Prostate gland (tissue), 2 donors: ENCODE measurements at regions not wholly inside any gene's neighbourhood (a gene's known extent, or its start where the extent isn't known, plus 50 kb on each side); places are given as distances from the start of the nearest gene placed in this dataset.
"Not testable (repeated sequence)": the region's sequence is repeated elsewhere in the genome, so short reads cannot be mapped to it uniquely, and the experiment has no call there.

Source experiments
- DNase-seq: peaks from one replicate; pipeline ENCODE4 v3.0.0-alpha.2; 2019; ENCODE audit warnings: low spot score
- H3K27ac ChIP-seq, 2 donors: fragments of 200-600 bp; sonication (generic); 2 replicates each; pipeline ENCODE4 v1.5.1; 2017 to 2019
- H3K27me3 ChIP-seq: fragments of 200-600 bp; sonication (generic); replicated peaks from 2 replicates; pipeline ENCODE4 v1.5.1; 2019; ENCODE audit not compliant: insufficient read depth
- H3K36me3 ChIP-seq, 2 donors: fragments of 200-600 bp; sonication (generic); 1 replicate in 1 of 2; 2 replicates in 1 of 2; pipeline versions ENCODE4 v1.5.1 to v1.8.1; 2017 to 2019
- H3K4me1 ChIP-seq: fragments of 200-600 bp; sonication (generic); replicated peaks from 2 replicates; pipeline ENCODE4 v1.5.1; 2019
- H3K4me3 ChIP-seq, 2 donors: fragments of 200-600 bp; sonication (generic); 2 replicates each; pipeline ENCODE4 v1.5.1; 2017 to 2019
- H3K9me3 ChIP-seq: fragments of 200-600 bp; sonication (generic); 2 replicates; pipeline ENCODE4 v1.5.1; 2017
- POLR2A ChIP-seq: fragments of 450-650 bp; IDR thresholded peaks from one replicate; pipeline ENCODE4 v1.6.1; 2016; ENCODE audit warnings: antibody characterized with exemption, mild to moderate bottlenecking
- POLR2AphosphoS5 ChIP-seq: sonication (generic); formaldehyde crosslinking; IDR thresholded peaks from one replicate; pipeline ENCODE4 v1.6.1; 2017; ENCODE audit warnings: antibody characterized with exemption
- WGBS: methylation state at CpG from one replicate; pipeline ENCODE4 v1.1.5; 2018; 5-methylcytosine and 5-hydroxymethylcytosine counted together
- intact Hi-C: fragments of 100-400 bp; cut with DNase I; formaldehyde crosslinking; loops from one replicate; pipeline ENCODE4 v1.14.2; 2022
- TF ChIP-seq, protein P1 (sequence below), 4 experiments: fragments of 200-600 bp in 2 of 4; fragments of 450-650 bp in 2 of 4; sonication (generic) in 2 of 4; IDR thresholded peaks; 1 replicate in 3 of 4; 2 replicates in 1 of 4; pipeline ENCODE4 v1.5.1; 2016 to 2019; ENCODE audit warnings: antibody characterized with exemption in 4 of 4, mild to moderate bottlenecking in 2 of 4, moderate library complexity in 2 of 4

DNA sequence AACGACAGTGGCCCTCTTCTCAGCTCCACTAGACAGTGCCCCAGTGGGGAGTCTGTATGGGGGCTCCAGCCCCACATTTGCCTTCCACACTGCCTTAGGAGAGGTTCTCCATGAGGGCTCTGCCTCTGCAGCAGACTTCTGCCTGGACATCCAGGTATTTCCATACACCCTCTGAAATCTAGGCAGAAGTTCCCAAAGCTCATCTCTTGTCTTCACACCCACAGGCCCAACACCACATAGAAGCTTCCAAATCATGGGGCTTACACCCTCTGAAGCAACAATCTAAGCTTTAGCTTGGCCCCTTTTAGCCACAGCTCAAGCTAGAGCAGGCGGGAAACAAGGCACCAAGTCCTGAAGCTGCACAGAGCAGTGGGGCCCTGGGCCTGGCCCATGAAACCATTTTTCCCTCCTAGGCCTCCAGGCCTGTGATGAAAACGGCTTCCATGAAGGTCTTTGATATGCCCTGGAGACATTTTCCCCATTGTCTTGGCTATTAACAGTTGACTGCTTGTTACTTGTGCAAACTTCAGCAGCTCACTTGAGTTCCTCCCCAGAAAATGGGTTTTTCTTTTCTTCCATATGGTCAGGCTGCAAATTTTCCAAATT lies 89.2 kb downstream of the KBTBD2 start:
- intact Hi-C loops, result loop anchor here (5.0 to 10.0 kb wide), 3 partner anchors 92 to 262 kb away; partner anchors contain the start of genes KBTBD2 and NT5C3A
- 93% methylated on average over 3 of the region's 3 CpGs for WGBS

DNA sequence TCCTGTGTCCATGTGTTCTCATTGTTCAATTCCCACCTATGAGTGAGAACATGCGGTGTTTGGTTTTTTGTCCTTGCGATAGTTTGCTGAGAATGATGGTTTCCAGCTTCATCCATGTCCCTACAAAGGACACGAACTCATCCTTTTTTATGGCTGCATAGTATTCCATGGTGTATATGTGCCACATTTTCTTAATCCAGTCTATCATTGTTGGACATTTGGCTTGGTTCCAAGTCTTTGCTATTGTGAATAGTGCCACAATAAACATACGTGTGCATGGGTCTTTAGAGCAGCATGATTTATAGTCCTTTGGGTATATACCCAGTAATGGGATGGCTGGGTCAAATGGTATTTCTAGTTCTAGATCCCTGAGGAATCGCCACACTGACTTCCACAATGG lies 98.5 kb downstream of the KBTBD2 start:
- H3K9me3 ChIP-seq, H3K27ac ChIP-seq, H3K27me3 ChIP-seq, H3K4me1 ChIP-seq, DNase-seq, intact Hi-C loops, H3K4me3 ChIP-seq, H3K36me3 ChIP-seq: not testable (repeated sequence)
- WGBS, result 78% methylated on average over 1 of the region's 5 CpGs

More for the DNA sequence above, 89.2 kb downstream of the KBTBD2 start:
- Histone ChIP-seq H3K27me3 (no peaks in the 10 kb centered on the region), H3K4me1 (no peaks in the 10 kb centered on the region), H3K27ac (no peak overlapping the region), H3K9me3 (no peaks in the 10 kb centered on the region), H3K36me3 (no peaks in the 10 kb centered on the region), H3K4me3 (no peak overlapping the region)
- TF ChIP-seq, protein P1, sequence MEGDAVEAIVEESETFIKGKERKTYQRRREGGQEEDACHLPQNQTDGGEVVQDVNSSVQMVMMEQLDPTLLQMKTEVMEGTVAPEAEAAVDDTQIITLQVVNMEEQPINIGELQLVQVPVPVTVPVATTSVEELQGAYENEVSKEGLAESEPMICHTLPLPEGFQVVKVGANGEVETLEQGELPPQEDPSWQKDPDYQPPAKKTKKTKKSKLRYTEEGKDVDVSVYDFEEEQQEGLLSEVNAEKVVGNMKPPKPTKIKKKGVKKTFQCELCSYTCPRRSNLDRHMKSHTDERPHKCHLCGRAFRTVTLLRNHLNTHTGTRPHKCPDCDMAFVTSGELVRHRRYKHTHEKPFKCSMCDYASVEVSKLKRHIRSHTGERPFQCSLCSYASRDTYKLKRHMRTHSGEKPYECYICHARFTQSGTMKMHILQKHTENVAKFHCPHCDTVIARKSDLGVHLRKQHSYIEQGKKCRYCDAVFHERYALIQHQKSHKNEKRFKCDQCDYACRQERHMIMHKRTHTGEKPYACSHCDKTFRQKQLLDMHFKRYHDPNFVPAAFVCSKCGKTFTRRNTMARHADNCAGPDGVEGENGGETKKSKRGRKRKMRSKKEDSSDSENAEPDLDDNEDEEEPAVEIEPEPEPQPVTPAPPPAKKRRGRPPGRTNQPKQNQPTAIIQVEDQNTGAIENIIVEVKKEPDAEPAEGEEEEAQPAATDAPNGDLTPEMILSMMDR (IDR thresholded peaks at IDR 0.05), result no peak
- no peak for TF ChIP-seq POLR2AphosphoS5
- no peak for TF ChIP-seq POLR2A
- no peak for DNase-seq

DNA sequence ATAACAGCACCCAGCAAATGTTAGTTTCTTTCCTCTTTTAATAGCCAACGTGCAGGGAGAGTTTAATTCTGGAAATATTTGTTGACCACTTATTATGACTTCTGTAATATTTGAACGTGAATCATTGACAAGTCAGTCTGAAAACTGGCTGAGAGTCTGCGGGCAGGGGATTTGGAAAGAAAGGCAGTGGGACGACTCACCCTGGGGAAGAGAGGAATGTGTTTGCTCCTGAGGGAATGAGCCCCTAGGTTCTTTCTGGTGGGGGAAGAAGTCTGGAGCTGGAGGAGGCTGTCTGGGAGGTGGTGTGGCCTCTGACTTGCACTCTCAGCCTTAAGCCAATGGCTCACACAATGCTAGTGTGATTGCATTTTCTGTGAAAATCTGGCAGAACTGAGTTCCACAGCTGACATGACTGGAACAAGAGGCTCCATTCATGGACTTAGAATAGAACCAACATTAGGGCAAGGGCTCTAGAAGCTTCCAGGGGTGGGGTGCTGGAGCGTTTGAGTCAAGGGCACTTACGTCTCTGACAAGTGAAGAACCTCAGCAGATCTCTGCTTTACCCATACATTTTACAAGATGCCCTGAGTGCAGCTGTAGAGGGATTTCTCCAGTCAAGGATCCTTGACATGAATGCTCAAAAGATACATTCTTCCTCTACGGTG lies 100.7 kb downstream of the KBTBD2 start:
- H3K4me3 ChIP-seq, intact Hi-C loops, H3K9me3 ChIP-seq, H3K4me1 ChIP-seq, H3K27ac ChIP-seq, H3K36me3 ChIP-seq, H3K27me3 ChIP-seq, DNase-seq: not testable (repeated sequence)
- 75% methylated on average over 7 of the region's 7 CpGs for WGBS

DNA sequence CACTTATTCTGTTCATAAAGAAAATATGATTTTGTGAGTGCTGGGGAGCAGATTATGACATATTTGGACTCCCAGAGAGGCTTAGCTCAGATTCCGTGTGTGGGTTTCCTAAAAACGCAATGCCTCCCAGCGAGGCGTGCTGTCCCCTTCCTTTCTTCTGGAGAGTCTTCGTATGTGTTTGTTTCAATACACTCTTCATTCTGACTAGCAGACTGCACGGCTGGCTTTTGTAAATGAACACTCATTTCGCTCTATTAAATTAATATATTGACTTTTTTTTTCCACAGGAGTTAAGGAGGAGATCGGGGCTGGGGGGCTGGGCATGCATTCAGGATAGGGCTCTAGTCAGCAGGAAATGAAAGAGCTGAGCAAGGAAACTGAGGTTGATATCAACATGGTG lies 102.3 kb downstream of the KBTBD2 start:
- H3K36me3 ChIP-seq, H3K27me3 ChIP-seq, DNase-seq, H3K4me3 ChIP-seq, H3K4me1 ChIP-seq, intact Hi-C loops, H3K27ac ChIP-seq, H3K9me3 ChIP-seq: not testable (repeated sequence)
- WGBS, result 77% methylated on average over 8 of the region's 8 CpGs

DNA sequence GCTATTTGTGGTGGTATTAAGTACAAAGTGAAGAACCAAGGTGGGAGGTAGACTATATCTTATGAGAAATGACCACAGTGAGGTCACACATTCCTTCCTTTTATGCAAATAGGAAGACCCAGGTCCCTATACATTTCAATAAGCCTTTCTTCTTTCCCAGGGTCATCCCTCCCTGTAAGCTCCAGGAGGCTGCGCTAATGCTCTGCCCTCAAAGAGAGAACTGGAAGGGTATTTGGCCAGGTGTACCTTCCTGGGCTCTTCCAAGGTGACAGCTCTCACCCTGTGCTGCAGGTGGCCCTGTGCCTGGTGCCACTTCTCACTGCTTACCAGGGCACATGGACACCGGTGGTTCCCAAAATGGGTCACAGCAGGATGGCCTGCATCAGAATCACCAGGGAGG lies 103.4 kb downstream of the KBTBD2 start:
- DNase-seq, H3K36me3 ChIP-seq, H3K4me3 ChIP-seq, H3K9me3 ChIP-seq, H3K27me3 ChIP-seq, H3K4me1 ChIP-seq, intact Hi-C loops, H3K27ac ChIP-seq: not testable (repeated sequence)
- WGBS, result 100% methylated on average over 2 of the region's 2 CpGs

DNA sequence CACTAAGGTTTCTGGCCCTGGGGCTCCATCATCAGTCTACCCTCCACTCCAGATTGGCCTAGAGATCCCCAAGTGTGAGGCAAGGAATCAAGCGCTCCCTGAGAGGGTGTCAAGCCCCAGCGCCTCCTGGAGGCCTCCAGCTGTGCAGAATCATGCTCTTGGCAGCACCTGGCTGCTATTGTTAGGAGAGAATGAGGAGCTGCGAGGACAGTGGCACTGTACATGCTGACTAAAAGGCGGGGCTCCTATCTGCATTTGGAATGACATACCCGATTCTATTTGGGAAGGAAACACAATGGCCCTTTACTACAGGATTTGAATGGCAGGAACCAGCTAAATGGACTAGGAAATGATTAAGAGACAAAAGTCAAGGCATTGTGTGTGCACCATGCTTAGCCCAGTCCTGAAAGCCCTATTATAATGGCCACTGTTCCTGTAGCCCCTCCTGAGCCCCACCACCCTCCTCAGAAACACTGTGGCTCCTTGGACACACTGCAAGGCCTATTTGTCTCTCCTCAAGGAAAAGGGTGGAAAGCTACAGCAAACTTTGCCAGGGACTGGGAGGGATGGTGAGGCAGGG lies 106.1 kb downstream of the KBTBD2 start:
- H3K27me3 ChIP-seq, intact Hi-C loops, H3K9me3 ChIP-seq, H3K4me3 ChIP-seq, H3K4me1 ChIP-seq, DNase-seq, H3K36me3 ChIP-seq, H3K27ac ChIP-seq: not testable (repeated sequence)
- WGBS, result 76% methylated on average over 5 of the region's 5 CpGs

DNA sequence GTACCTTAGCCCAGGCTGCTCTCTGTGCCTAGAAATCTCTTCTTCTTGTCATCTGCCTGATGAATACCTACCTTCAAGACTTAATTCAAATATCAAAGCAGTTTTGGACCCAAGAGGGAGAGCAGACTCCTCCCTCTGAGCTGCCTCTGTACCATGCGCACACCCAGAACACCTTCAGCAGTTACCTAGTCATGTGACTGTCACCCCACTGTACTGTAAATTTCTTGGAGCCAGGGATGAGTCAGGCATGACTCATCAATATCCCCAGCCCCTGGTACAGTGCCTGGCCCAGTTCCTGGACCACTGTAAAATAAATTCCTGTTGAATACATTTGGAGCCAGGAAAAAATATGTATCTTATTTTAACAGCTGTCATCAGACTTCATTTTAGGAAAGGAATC lies 111.7 kb downstream of the KBTBD2 start:
- 92% methylated on average over 1 of the region's 1 CpG for WGBS
- H3K9me3 ChIP-seq, H3K36me3 ChIP-seq, H3K4me1 ChIP-seq, H3K27ac ChIP-seq, intact Hi-C loops, H3K27me3 ChIP-seq, H3K4me3 ChIP-seq, DNase-seq: not testable (repeated sequence)

DNA sequence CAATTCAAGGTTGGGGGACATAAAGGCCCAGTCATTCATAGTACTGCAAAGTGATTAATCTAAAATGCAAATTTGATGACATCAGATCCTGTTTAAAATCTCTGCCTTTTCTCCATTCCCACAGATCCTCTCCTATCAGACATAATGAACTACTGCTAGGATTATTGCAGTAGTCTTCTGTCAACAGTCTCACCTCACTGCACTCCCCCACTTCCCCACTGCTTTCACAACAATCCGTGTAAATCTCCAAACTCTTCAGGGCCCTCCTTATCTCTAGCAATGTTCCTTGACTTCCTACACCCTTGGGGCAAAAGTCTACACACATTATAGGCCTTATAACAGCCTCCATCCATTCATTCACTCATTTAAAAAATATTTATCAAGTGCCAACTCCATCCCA lies 112.4 kb downstream of the KBTBD2 start:
- TF ChIP-seq POLR2AphosphoS5 (no peak), POLR2A (no peak)
- TF ChIP-seq, protein P1 (IDR thresholded peaks at IDR 0.05), result no peak
- Histone ChIP-seq H3K36me3 (no peaks in the 10 kb centered on the region), H3K4me3 (no peak overlapping the region), H3K27ac (no peak overlapping the region), H3K4me1 (no peaks in the 10 kb centered on the region), H3K27me3 (no peaks in the 10 kb centered on the region), H3K9me3 (no peaks in the 10 kb centered on the region)
- intact Hi-C loops, result no loop called here
- 72% methylated on average over 1 of the region's 1 CpG for WGBS
- no peak for DNase-seq

DNA sequence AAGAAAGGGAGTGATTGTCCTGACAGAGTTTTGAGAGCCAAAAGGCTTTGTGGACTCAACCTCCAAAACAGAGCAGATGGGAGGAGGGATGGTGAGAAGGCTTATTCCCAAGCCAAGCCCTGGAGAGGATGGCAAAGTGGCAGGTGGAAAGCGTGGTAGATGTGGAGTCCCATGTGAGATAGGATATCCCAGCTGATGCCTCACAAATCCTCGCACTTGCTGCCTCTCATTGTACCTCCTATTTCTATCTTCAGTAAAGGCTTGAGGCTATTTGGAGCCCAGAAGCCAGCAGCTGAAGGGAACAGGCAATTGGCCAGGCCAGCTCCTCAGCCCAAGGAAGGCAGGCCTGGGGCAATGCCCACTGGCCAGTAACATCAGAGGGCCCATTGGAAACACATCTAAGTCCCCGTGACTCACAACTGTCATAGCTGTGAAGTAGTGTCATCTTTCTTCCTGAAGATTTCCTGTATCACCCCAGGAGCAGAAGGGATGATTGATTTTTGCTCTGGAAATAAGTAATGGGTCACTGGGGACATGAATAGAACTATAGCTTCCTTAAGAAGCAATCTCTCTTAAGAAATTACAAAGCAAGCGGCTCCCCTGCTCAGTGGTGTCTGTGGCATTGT lies 114.4 kb downstream of the KBTBD2 start:
- H3K4me3 ChIP-seq, H3K4me1 ChIP-seq, DNase-seq, H3K9me3 ChIP-seq, intact Hi-C loops, H3K27ac ChIP-seq, H3K27me3 ChIP-seq, H3K36me3 ChIP-seq: not testable (repeated sequence)
- WGBS, result 95% methylated on average over 4 of the region's 4 CpGs

DNA sequence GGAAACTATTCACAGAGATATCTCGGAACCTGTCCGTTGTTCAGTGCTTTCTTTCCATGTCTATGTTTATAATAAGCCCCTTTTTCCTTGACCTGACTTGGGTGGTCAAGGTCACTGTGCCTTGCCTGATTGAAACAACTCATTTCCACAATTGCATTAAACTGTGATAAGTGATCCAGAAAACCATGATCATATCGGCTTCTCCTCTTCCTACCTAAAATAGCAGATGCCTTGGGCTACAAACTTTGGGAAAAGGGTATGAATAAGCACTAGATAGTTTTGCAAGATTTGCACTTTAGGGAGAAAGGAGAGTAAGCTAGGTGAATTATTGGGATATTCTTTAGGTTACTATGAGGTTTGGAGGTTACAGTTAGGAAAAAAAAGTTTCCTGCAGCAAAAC lies 115.2 kb downstream of the KBTBD2 start:
- DNase-seq, H3K4me3 ChIP-seq, H3K27ac ChIP-seq, H3K4me1 ChIP-seq, intact Hi-C loops, H3K27me3 ChIP-seq, H3K9me3 ChIP-seq, H3K36me3 ChIP-seq: not testable (repeated sequence)
- 91% methylated on average over 3 of the region's 3 CpGs for WGBS
